Esophagus squamous epithelium (tissue), 5 donors: ENCODE measurements at regions not wholly inside any gene's neighbourhood (a gene's known extent, or its start where the extent isn't known, plus 50 kb on each side); places are given as distances from the start of the nearest gene placed in this dataset.

Source experiments
- DNase-seq: peaks from one replicate; lab custom pipeline; 2025; lab: John Stamatoyannopoulos, UW
- H3K27ac ChIP-seq, 4 donors: fragments of 200-600 bp; sonication (generic); one replicate each; pipeline ENCODE4 v1.5.1; 2016 to 2019; ENCODE audit warnings: mild to moderate bottlenecking in 1 of 4
- H3K27me3 ChIP-seq, 4 donors: fragments of 200-600 bp; sonication (generic); 1 replicate in 3 of 4; 2 replicates in 1 of 4; pipeline versions ENCODE4 v1.5.1 to v1.6.0; 2017 to 2021; ENCODE audit warnings: antibody characterized with exemption in 1 of 4
- H3K36me3 ChIP-seq, 3 donors: fragments of 200-600 bp; sonication (generic); one replicate each; pipeline ENCODE4 v1.5.1; 2016 to 2019
- H3K4me1 ChIP-seq, 3 donors: fragments of 200-600 bp; sonication (generic); one replicate each; pipeline ENCODE4 v1.5.1; 2017 to 2019
- H3K4me3 ChIP-seq, 4 donors: fragments of 200-600 bp; sonication (generic); 1 replicate in 3 of 4; 2 replicates in 1 of 4; pipeline ENCODE4 v1.5.1; 2016 to 2019; ENCODE audit warnings: mild to moderate bottlenecking in 2 of 4, moderate library complexity in 1 of 4
- H3K9me3 ChIP-seq, 3 donors: fragments of 200-600 bp; sonication (generic); one replicate each; pipeline ENCODE4 v1.5.1; 2016 to 2019
- CTCF ChIP-seq, 6 experiments: fragments of 450-650 bp in 4 of 6; fragments of 200-600 bp in 2 of 6; sonication (generic) in 2 of 6; IDR thresholded peaks; one replicate each; pipeline ENCODE4 v1.5.1; 2016 to 2019; ENCODE audit warnings: antibody characterized with exemption in 6 of 6, mild to moderate bottlenecking in 4 of 6, moderate library complexity in 4 of 6
- POLR2A ChIP-seq, 4 donors: fragments of 450-650 bp; IDR thresholded peaks; one replicate each; pipeline ENCODE4 v1.6.1; 2017; ENCODE audit warnings: antibody characterized with exemption in 4 of 4, mild to moderate bottlenecking in 4 of 4, moderate library complexity in 3 of 4
- WGBS, 2 donors: methylation state at CpG; one replicate each; pipeline ENCODE4 v1.1.5; 2018; 5-methylcytosine and 5-hydroxymethylcytosine counted together
- intact Hi-C: fragments of 100-400 bp; cut with DNase I; formaldehyde crosslinking; loops from one replicate; pipeline ENCODE4 v1.15.0; 2022
- donor health status: DM: yes; HTN: yes; CAD: no.

- no peak for TF ChIP-seq CTCF (IDR thresholded peaks at IDR 0.05)
- no peak for TF ChIP-seq POLR2A (IDR thresholded peaks at IDR 0.05)
- intact Hi-C loops: no loop called here
- Histone ChIP-seq H3K9me3 (no peaks in the 10 kb centered on the region), H3K4me1 (no peaks in the 10 kb centered on the region), H3K36me3 (no peaks in the 10 kb centered on the region), H3K27me3 (no peaks in the 10 kb centered on the region), H3K4me3 (no peak overlapping the region), H3K27ac (no peak overlapping the region)
- no peak for DNase-seq
- WGBS, 2 donors: 51 to 53% methylated on average over 4 of the region's 4 CpGs
Measured at GRCh38 chr4:178856139-178856800, 1414.0 kb upstream of the AGA start.

- H3K4me1 ChIP-seq: no peaks in the 10 kb centered on the region
- no peak for DNase-seq
- TF ChIP-seq CTCF (IDR thresholded peaks at IDR 0.05): no peak
- TF ChIP-seq POLR2A (IDR thresholded peaks at IDR 0.05): no peak
- no peaks in the 10 kb centered on the region for H3K27me3 ChIP-seq
- 52 to 59% methylated on average over 2 of the region's 2 CpGs for WGBS, 2 donors
- no peak overlapping the region for H3K27ac ChIP-seq
- H3K36me3 ChIP-seq: no peaks in the 10 kb centered on the region
- H3K4me3 ChIP-seq: no peak overlapping the region
- intact Hi-C loops: no loop called here
- no peaks in the 10 kb centered on the region for H3K9me3 ChIP-seq
Measured at GRCh38 chr4:178871476-178871875, 1429.2 kb upstream of the AGA start.

- H3K27ac ChIP-seq: no peak overlapping the region
- H3K27me3 ChIP-seq: no peaks in the 10 kb centered on the region
- TF ChIP-seq CTCF (IDR thresholded peaks at IDR 0.05): no peak
- no peak for TF ChIP-seq POLR2A (IDR thresholded peaks at IDR 0.05)
- intact Hi-C loops: no loop called here
- H3K9me3 ChIP-seq: no peaks in the 10 kb centered on the region
- no peaks in the 10 kb centered on the region for H3K4me1 ChIP-seq
- WGBS, 2 donors: 35 to 40% methylated on average over 1 of the region's 1 CpG
- no peaks in the 10 kb centered on the region for H3K36me3 ChIP-seq
- no peak for DNase-seq
- no peak overlapping the region for H3K4me3 ChIP-seq
Measured at GRCh38 chr4:178881937-178882336, 1439.7 kb upstream of the AGA start.

GRCh38 chr4:178894126-178894525 is 1451.9 kb upstream of the AGA start:
- no peaks in the 10 kb centered on the region for H3K4me1 ChIP-seq
- no peaks in the 10 kb centered on the region for H3K9me3 ChIP-seq
- no peak for TF ChIP-seq CTCF (IDR thresholded peaks at IDR 0.05)
- no peak for TF ChIP-seq POLR2A (IDR thresholded peaks at IDR 0.05)
- H3K27me3 ChIP-seq: no peaks in the 10 kb centered on the region
- H3K27ac ChIP-seq: no peak overlapping the region
- H3K4me3 ChIP-seq: no peak overlapping the region
- H3K36me3 ChIP-seq: no peaks in the 10 kb centered on the region
- WGBS, 2 donors: 84 to 92% methylated on average over 2 to 5 of the region's 9 CpGs
- DNase-seq: no peak
- intact Hi-C loops: no loop called here

GRCh38 chr4:178899084-178899483 is 1456.8 kb upstream of the AGA start:
- TF ChIP-seq CTCF (IDR thresholded peaks at IDR 0.05): no peak
- TF ChIP-seq POLR2A (IDR thresholded peaks at IDR 0.05): no peak
- H3K36me3 ChIP-seq: no peaks in the 10 kb centered on the region
- H3K9me3 ChIP-seq: no peaks in the 10 kb centered on the region
- no peaks in the 10 kb centered on the region for H3K27me3 ChIP-seq
- no peaks in the 10 kb centered on the region for H3K4me1 ChIP-seq
- no peak overlapping the region for H3K4me3 ChIP-seq
- 77 to 80% methylated on average over 2 of the region's 2 CpGs for WGBS, 2 donors
- intact Hi-C loops: no loop called here
- H3K27ac ChIP-seq: no peak overlapping the region
- no peak for DNase-seq
